ENCODE measurements at regions not wholly inside any gene's neighbourhood (a gene's known extent, or its start where the extent isn't known, plus 50 kb on each side); places are given as distances from the start of the nearest gene placed in this dataset.

DNA sequence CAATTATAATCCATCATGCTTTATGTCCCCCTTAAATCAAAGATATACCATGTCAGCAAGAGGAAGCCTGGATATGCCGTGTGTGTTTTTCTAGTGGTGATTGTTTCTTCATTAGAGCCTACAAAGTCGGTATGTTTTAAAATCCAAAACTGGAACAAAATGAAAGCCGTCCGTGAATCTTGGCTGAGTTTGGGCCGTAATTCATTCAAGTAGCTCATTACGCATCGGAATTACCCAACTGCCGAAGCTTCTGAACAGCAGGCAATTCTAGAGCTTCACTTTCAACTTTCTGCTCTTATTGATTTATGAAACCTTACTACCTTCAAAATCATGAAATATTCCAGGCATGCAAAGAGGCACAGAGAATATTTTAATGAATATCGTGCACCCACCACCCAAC, 224.7 kb downstream of the AACS start:
- H3K4me3 Mint-ChIP-seq, result no peak overlapping the region
- intact Hi-C loops (cut with micrococcal nuclease), result no loop called here
- no peaks in the 10 kb centered on the region for H3K36me3 Mint-ChIP-seq (ENCODE audit: low read depth)
- TF ChIP-seq, protein P1, sequence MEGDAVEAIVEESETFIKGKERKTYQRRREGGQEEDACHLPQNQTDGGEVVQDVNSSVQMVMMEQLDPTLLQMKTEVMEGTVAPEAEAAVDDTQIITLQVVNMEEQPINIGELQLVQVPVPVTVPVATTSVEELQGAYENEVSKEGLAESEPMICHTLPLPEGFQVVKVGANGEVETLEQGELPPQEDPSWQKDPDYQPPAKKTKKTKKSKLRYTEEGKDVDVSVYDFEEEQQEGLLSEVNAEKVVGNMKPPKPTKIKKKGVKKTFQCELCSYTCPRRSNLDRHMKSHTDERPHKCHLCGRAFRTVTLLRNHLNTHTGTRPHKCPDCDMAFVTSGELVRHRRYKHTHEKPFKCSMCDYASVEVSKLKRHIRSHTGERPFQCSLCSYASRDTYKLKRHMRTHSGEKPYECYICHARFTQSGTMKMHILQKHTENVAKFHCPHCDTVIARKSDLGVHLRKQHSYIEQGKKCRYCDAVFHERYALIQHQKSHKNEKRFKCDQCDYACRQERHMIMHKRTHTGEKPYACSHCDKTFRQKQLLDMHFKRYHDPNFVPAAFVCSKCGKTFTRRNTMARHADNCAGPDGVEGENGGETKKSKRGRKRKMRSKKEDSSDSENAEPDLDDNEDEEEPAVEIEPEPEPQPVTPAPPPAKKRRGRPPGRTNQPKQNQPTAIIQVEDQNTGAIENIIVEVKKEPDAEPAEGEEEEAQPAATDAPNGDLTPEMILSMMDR (IDR thresholded peaks at IDR 0.05), result no peak
- DNase-seq (no peak), ATAC-seq (ENCODE audit: low read depth) (no peak)
- no peak overlapping the region for H3K27ac Mint-ChIP-seq
- no peaks in the 10 kb centered on the region for H3K4me1 Mint-ChIP-seq
- ChIA-PET POLR2A (no interaction called here), CTCF (no interaction called here)
- H3K9me3 Mint-ChIP-seq, result peaks cover 2% of the 10 kb centered on the region
- H3K27me3 Mint-ChIP-seq, result peaks cover 2% of the 10 kb centered on the region

DNA sequence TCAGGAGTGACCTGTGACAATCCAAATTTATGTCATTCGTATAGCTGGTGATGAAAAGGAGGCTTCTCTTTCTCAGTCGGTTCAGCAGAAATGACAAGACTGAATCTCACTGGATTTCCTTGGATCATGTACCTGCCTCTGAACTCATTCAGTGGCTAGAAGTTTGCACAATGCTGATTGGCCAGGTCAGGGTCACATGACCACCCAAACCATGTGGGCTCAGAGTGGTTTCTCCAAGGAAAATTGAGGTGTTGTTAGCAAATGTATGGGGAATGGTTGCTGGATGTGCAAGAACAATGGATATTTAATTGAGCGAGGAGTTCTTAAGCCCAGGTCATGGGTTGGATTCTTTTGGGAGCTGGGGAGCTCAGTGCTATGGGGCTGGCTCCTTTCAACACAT, 227.5 kb downstream of the AACS start:
- ChIA-PET CTCF (no interaction called here), POLR2A (interaction anchor here (0.6 kb wide), 1 partner anchor 39 kb away, joined by 13 read pairs; no protein-coding TSS in a partner anchor)
- Mint-ChIP-seq H3K27me3 (peaks cover 5% of the 10 kb centered on the region), H3K4me1 (no peaks in the 10 kb centered on the region), H3K9me3 (no peaks in the 10 kb centered on the region), H3K27ac (no peak overlapping the region), H3K4me3 (no peak overlapping the region), H3K36me3 (ENCODE audit: low read depth) (no peaks in the 10 kb centered on the region)
- TF ChIP-seq, protein P1 (IDR thresholded peaks at IDR 0.05), result no peak
- no peak for ATAC-seq (ENCODE audit: low read depth)
- intact Hi-C loops (cut with micrococcal nuclease), result no loop called here
- DNase-seq, result no peak

DNA sequence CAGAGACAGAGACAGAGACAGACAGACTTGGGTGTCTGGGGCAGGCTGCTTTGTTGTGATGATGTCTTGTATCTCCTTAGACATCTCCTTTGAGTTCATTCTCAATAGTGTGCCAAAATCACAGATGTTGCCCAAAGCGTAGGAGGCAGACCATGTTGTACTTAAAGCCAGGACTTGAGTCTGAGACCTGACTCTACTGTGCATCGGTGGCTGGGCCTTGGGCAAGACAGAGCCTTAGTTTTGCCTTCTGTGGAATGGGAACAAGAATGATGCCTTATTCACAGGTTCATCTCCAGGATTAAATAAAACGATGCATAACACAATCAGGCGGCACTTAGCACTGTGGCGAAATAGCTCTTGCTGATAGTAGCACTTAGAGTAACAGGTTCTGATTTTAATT, 230.3 kb downstream of the AACS start:
- ATAC-seq (ENCODE audit: low read depth), result no peak
- Mint-ChIP-seq H3K4me1 (no peaks in the 10 kb centered on the region), H3K4me3 (no peak overlapping the region), H3K27me3 (peaks cover 7% of the 10 kb centered on the region), H3K27ac (no peak overlapping the region), H3K9me3 (no peaks in the 10 kb centered on the region), H3K36me3 (ENCODE audit: low read depth) (no peaks in the 10 kb centered on the region)
- ChIA-PET CTCF (no interaction called here), POLR2A (no interaction called here)
- DNase-seq, result no peak
- TF ChIP-seq, protein P1 (IDR thresholded peaks at IDR 0.05), result no peak
- intact Hi-C loops (cut with micrococcal nuclease), result no loop called here

DNA sequence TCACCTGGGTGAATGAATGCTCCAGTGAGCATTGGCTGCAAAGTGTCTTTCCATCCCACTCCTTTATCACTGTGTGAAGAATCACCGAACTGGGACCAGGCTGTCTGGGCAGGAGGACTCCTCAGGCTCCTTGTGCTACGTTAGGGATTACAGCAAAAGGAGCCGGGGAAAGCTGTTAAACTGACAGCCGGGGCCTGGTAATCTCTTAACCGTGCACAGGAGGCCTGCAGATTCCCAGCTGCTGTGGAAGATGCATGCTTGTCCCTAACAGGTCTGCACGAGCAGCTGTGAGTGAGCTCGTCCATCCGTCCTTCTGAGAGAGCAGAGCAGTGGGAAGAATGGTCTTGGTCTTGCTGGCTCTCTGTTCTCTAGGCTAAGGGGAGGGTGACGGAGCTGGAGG, 231.5 kb downstream of the AACS start:
- H3K36me3 Mint-ChIP-seq (ENCODE audit: low read depth), result no peaks in the 10 kb centered on the region
- H3K4me3 Mint-ChIP-seq, result no peak overlapping the region
- H3K9me3 Mint-ChIP-seq, result no peaks in the 10 kb centered on the region
- H3K27me3 Mint-ChIP-seq, result peaks cover 7% of the 10 kb centered on the region
- DNase-seq (no peak), ATAC-seq (ENCODE audit: low read depth) (no peak)
- no peak overlapping the region for H3K27ac Mint-ChIP-seq
- intact Hi-C loops (cut with micrococcal nuclease), result no loop called here
- ChIA-PET POLR2A (no interaction called here), CTCF (no interaction called here)
- TF ChIP-seq, protein P1 (IDR thresholded peaks at IDR 0.05), result no peak
- H3K4me1 Mint-ChIP-seq, result no peaks in the 10 kb centered on the region

DNA sequence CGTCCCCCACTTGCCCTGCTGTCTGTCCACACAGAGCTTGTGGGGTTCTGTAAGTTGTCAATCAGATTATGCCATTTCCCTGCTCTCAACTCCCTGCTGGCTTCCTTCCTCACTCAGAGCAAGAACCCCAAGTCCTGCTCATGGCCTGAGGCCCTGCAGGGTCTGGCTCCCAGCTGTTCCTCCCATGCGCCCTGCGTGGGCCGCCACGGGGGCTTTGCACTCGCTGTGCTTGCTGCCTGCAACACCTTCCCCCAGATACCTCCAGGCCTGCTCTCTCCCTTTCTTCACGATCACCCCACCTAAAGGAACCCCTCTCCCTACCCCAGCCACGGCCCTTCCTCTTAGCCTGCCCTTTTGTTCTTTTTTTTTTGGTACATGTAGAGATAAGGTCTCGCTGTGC, 234.6 kb downstream of the AACS start:
- Mint-ChIP-seq H3K27ac (no peak overlapping the region), H3K4me1 (no peaks in the 10 kb centered on the region), H3K4me3 (no peak overlapping the region), H3K9me3 (no peaks in the 10 kb centered on the region), H3K36me3 (ENCODE audit: low read depth) (no peaks in the 10 kb centered on the region), H3K27me3 (peaks cover 7% of the 10 kb centered on the region)
- DNase-seq (no peak), ATAC-seq (ENCODE audit: low read depth) (no peak)
- TF ChIP-seq, protein P1 (IDR thresholded peaks at IDR 0.05), result no peak
- ChIA-PET POLR2A (no interaction called here), CTCF (no interaction called here)
- intact Hi-C loops (cut with micrococcal nuclease), result no loop called here

Measured in activated B cell treated with CpG ODN at 0.5 μM for 24 hours (primary cell).